Mucosa of gallbladder (tissue), 1 donor: ENCODE measurements at regions not wholly inside any gene's neighbourhood (a gene's known extent, or its start where the extent isn't known, plus 50 kb on each side); places are given as distances from the start of the nearest gene placed in this dataset.

Experiments used
- DNase-seq: peaks from one replicate; pipeline ENCODE4 v3.0.0-alpha.2; 2020; ENCODE audit warnings: low spot score
- donor health status: DM: no; HTN: no; CAD: no.

DNA sequence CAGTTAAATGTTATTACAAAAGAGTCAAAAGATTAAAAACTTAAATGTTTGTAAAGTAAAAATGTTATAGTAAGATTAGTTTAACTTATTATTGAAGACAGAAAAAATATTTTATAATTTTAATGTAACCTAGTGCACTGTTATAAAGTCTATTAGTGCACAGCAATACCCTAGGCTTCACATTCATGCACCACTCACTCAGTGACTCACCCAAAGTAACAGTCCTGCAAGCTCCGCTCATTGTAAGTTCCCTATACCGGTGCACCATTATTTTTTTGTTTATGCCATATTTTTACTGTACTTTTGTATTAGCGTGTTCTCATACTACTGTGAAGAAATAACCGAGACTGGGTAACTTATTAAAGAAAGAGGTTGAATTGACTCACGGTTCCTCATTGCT is 759.7 kb upstream of the CDH7 start:
- DNase-seq: no peak

- DNase-seq: no peak
Measured at GRCh38 chr18:64986906-64987495, 763.8 kb upstream of the CDH7 start.

GRCh38 chr18:64983497-64984238 is 767.1 kb upstream of the CDH7 start:
- no peak for DNase-seq

DNA sequence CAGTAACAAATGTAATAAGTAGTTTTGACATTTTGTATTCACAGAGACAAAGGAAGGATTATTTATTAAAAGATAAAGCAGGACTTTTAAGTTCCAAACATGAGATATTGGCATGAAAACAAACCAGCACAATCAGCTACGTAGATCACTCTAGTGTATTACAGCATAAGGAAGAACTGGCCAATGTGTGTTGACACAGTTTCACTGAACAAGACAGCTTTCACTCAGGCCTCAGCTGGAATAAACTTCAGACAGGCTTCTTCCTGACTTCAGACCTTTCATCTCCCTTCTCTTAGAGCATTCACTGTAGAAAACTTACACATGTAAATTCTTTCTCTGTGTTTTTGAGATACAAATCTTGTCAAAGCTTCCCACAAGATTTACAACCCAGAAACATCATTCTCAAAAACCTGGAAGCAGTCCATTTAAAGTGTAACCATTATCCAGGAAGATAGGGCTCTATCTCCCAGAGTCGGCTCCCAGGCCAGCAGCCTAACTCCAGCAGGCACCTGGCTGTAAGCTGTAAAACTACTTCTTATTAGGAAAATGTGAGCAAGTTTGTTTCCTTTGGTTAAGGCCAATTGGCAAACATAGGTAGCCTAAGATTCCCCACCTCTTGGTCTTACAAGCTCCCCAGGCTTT is 768.3 kb upstream of the CDH7 start:
- DNase-seq: no peak

GRCh38 chr18:64981915-64982314 is 768.9 kb upstream of the CDH7 start:
- no peak for DNase-seq

- no peak for DNase-seq
Measured at GRCh38 chr18:64979791-64980190, 771.0 kb upstream of the CDH7 start.

- DNase-seq: no peak
Measured at GRCh38 chr18:64974391-64975125, 776.3 kb upstream of the CDH7 start.

GRCh38 chr18:64972545-64972944 is 778.3 kb upstream of the CDH7 start:
- DNase-seq: no peak

DNA sequence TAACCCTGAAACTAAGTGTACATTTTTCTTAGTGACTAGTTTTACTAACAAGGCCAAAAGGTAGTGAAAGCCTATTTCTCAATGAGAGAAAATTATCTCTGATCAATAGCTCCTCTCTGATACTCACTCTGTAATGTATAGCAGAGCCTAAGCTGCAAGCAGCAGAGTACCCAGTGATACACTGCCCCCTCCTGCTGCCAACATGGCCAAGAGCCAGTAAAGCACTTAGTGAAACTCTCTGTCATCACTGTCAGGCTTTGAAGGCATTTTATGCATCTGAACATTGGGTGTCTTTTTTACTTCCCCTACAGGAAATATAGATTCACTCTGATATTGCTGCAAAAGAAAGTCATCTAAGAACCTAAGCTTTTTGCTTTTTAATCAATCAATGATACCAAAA is 784.1 kb upstream of the CDH7 start:
- DNase-seq: no peak

- DNase-seq: no peak
Measured at GRCh38 chr18:64956465-64956864, 794.3 kb upstream of the CDH7 start.

GRCh38 chr18:64949885-64950284 is 800.9 kb upstream of the CDH7 start:
- DNase-seq: no peak

GRCh38 chr18:64936671-64937070 is 787.8 kb upstream of the LINC00305 start:
- DNase-seq: no peak

DNA sequence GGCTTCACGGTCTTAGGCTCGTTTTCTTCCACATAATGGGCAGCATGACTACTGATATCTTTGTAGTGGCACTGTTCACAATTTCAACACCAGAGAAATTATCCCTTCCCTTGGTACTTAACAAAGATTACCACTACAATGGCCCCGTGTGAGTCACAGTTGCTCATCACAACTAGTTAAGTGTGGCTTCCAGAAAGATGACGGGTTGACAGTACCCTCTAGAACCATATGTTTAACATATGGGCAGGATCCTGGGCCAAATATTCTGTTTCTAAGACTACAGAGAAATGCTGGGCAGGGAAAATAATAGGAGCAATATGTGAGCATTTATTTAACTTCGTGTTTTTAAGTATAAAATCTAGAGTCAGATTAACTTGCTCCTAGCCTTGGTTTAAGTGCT is 780.1 kb upstream of the LINC00305 start:
- no peak for DNase-seq

DNA sequence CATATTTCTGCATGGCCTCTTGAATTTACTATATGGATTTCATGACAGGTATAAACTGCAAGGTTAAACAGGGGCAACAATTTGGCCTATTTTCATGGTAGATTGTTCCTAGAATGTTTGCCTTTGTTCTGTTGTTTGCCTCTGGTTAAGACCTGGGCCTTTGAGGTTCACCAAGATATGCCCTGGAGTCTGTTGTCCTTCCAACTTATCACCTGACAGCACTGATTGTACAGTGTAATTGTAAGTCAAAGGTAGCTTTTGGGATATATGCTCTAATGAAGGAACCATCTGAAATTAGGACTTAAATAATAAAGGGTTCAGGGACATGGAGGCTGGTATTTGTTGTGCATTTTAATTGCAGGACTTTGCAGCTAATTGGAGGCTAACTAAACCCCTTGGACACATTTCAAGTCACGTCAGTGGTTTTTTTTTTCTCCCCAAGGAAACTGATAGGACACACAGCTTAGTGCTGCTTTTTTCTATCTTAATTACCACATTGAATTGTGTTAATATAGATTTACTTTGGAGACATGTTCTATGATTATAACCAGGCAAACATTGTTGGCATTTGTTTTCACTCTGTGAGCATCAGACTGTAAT is 771.2 kb upstream of the LINC00305 start:
- DNase-seq: no peak

GRCh38 chr18:64918851-64919250 is 770.0 kb upstream of the LINC00305 start:
- no peak for DNase-seq

- DNase-seq: no peak
Measured at GRCh38 chr18:64893349-64893748, 744.5 kb upstream of the LINC00305 start.

DNA sequence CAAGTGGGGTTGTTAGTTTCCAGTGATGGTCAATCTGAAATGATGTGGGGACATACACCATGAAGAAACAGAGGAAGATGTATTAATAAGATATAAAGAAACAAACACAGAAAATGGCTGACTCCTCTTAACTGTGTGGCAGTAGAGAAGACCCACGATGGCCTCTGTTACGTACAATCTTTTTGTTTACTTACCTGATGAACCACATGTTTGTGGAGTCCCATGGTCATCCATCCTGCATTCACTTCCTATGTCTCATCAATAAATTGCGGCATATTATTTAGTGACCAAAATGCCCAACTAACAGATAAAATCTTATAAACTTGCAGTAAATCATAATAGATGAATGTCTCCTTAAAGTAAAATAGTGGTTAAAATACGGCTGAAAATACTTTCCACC is 740.1 kb upstream of the LINC00305 start:
- DNase-seq: no peak

GRCh38 chr18:64886995-64887394 is 738.1 kb upstream of the LINC00305 start:
- no peak for DNase-seq

- DNase-seq: no peak
Measured at GRCh38 chr18:64882896-64883295, 734.0 kb upstream of the LINC00305 start.

- DNase-seq: no peak
Measured at GRCh38 chr18:64876833-64877232, 727.9 kb upstream of the LINC00305 start.

GRCh38 chr18:64872710-64873458 is 724.0 kb upstream of the LINC00305 start:
- DNase-seq: no peak
